Thymus (tissue), 11 donors: ENCODE measurements at regions not wholly inside any gene's neighbourhood (a gene's known extent, or its start where the extent isn't known, plus 50 kb on each side); places are given as distances from the start of the nearest gene placed in this dataset.
"Not testable (repeated sequence)": the region's sequence is repeated elsewhere in the genome, so short reads cannot be mapped to it uniquely, and the experiment has no call there.

Source experiments
- DNase-seq, 9 donors: peaks; one replicate each; pipeline ENCODE4 v3.0.0-alpha.2; 2013; ENCODE audit warnings: low spot score in 9 of 9, low read depth in 6 of 9, missing footprints in 1 of 9
- H3K27ac ChIP-seq, 2 donors: one replicate each; pipeline ENCODE4 v1.5.1; 2013; ENCODE audit warnings: control low read depth in 1 of 2, low read depth in 1 of 2, low read length in 1 of 2, mild to moderate bottlenecking in 1 of 2, moderate library complexity in 1 of 2
- H3K27me3 ChIP-seq, 2 donors: one replicate each; pipeline ENCODE4 v1.5.1; 2013; ENCODE audit warnings: low read length in 1 of 2; ENCODE audit not compliant: control insufficient read depth in 2 of 2, insufficient read depth in 1 of 2
- H3K36me3 ChIP-seq, 2 donors: one replicate each; pipeline ENCODE4 v1.5.1; 2013; ENCODE audit warnings: low read length in 1 of 2, mild to moderate bottlenecking in 1 of 2, moderate library complexity in 1 of 2; ENCODE audit not compliant: control insufficient read depth in 2 of 2, insufficient read depth in 2 of 2
- H3K4me1 ChIP-seq, 2 donors: one replicate each; pipeline ENCODE4 v1.5.1; 2013; ENCODE audit warnings: low read length in 2 of 2; ENCODE audit not compliant: control insufficient read depth in 2 of 2, insufficient read depth in 2 of 2
- H3K4me3 ChIP-seq, 2 donors: one replicate each; pipeline ENCODE4 v1.5.1; 2013; ENCODE audit warnings: low read length in 2 of 2, control low read depth in 1 of 2, mild to moderate bottlenecking in 1 of 2
- H3K9me3 ChIP-seq, 2 donors: one replicate each; pipeline ENCODE4 v1.5.1; 2013; ENCODE audit warnings: low read length in 1 of 2, mild to moderate bottlenecking in 1 of 2; ENCODE audit not compliant: control insufficient read depth in 2 of 2, insufficient read depth in 1 of 2
- WGBS: extraction: QIAGEN DNeasy Blood & Tissue Kit; methylation state at CpG from one replicate; pipeline ENCODE4 v1.1.7; 2013; 5-methylcytosine and 5-hydroxymethylcytosine counted together
- donor health status: healthy.

DNA sequence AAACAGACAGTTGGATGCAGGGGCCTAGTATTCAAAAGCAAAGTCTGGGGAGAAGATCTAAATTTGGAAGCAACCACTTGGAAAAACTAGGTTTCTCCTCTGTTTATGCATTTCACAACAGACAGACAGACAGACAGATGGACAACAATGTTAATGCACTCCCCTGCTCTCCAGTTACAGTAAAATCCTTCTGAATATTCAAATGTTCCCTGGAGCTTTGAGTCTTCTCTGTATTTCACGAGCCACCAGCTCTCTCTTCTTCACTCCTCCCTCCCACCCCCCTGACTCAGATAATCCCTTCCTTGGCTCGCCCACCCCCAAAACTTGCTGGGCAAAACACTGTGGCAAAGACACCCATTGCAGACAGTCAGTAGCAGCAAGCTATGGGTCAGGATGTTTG lies 129.3 kb upstream of the TOP1 start:
- 90% methylated on average over 2 of the region's 2 CpGs for WGBS
- no peak overlapping the region for H3K27ac ChIP-seq
- H3K27me3 ChIP-seq = no peaks in the 10 kb centered on the region
- peaks cover 31 to 37% of the 10 kb centered on the region in 2 donors for H3K4me1 ChIP-seq
- H3K9me3 ChIP-seq = no peaks in the 10 kb centered on the region
- H3K4me3 ChIP-seq = no peak overlapping the region
- no peaks in the 10 kb centered on the region for H3K36me3 ChIP-seq
- DNase-seq = no peak

DNA sequence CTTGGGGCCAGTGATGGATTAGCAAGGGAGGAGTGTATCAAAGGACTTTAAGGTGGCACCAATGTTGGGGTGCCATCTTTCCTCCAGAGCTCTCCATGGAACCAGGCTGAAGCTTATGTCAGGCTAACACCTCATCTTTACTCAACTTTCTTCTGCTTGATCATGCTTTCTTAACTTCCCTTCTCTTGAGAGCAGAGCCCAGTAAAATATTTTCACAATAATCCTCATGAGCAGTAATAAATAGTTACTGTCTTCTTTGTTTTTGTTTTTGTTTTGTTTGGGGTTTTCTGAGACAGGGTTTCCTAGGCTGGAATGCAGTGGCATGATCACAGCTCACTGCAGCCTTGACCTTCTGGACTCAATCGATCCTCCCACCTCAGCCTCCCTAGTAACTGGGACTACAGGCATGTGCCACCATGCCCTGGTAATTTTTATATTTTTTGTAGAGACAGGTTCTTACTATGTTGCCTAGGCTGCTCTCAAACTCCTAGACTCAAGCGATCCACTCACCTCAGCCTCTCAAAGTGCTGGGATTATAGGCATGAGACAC lies 127.9 kb upstream of the TOP1 start:
- WGBS = 98% methylated on average over 2 of the region's 2 CpGs
- H3K9me3 ChIP-seq = peaks cover 0 to 1% of the 10 kb centered on the region in 2 donors
- H3K27ac ChIP-seq = no peak overlapping the region
- H3K27me3 ChIP-seq = no peaks in the 10 kb centered on the region
- DNase-seq = no peak
- no peak overlapping the region for H3K4me3 ChIP-seq
- peaks cover 23 to 29% of the 10 kb centered on the region in 2 donors for H3K4me1 ChIP-seq
- no peaks in the 10 kb centered on the region for H3K36me3 ChIP-seq

- DNase-seq = no peak
- Histone ChIP-seq H3K9me3 (peaks cover 0 to 9% of the 10 kb centered on the region in 2 donors), H3K27me3 (no peaks in the 10 kb centered on the region), H3K27ac (no peak overlapping the region), H3K36me3 (no peaks in the 10 kb centered on the region), H3K4me3 (no peak overlapping the region), H3K4me1 (peaks cover 6 to 10% of the 10 kb centered on the region in 2 donors)
- 94% methylated on average over 1 of the region's 1 CpG for WGBS
These were observed 126.0 kb upstream of the TOP1 start for GRCh38 chr20:40902661-40903060.

DNA sequence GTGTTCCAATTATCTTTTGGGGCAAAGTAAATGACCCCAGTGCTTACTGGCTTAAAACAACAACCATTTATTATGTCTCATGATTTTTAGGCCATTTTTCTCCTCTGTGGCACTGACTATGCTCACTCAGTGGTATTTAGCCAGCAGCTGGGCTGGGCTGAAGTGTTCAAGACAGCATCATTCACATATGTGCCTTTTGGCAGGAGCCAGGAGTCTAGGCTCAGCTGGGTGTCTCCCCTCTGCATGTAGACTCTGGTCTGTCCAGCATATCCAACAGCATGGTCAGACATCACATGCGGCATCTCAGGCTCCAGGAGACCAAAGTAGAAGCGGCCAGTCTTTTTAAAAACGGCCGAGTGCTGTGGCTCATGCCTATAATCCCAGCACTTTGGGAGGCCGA lies 120.3 kb upstream of the TOP1 start:
- Histone ChIP-seq H3K4me3 (no peak overlapping the region), H3K27ac (no peak overlapping the region), H3K9me3 (peaks cover 0 to 24% of the 10 kb centered on the region in 2 donors), H3K4me1 (peaks cover 5 to 17% of the 10 kb centered on the region in 2 donors), H3K27me3 (no peaks in the 10 kb centered on the region), H3K36me3 (no peaks in the 10 kb centered on the region)
- DNase-seq = no peak
- WGBS = 97% methylated on average over 5 of the region's 5 CpGs

- H3K27me3 ChIP-seq, H3K27ac ChIP-seq, DNase-seq, H3K36me3 ChIP-seq, H3K4me3 ChIP-seq: not testable (repeated sequence)
- WGBS = 9% methylated on average over 16 of the region's 16 CpGs
- H3K9me3 ChIP-seq = peaks cover 0 to 24% of the 10 kb centered on the region in 2 donors
- peaks cover 5 to 15% of the 10 kb centered on the region in 2 donors for H3K4me1 ChIP-seq
These were observed 119.1 kb upstream of the TOP1 start for GRCh38 chr20:40909489-40909888.

DNA sequence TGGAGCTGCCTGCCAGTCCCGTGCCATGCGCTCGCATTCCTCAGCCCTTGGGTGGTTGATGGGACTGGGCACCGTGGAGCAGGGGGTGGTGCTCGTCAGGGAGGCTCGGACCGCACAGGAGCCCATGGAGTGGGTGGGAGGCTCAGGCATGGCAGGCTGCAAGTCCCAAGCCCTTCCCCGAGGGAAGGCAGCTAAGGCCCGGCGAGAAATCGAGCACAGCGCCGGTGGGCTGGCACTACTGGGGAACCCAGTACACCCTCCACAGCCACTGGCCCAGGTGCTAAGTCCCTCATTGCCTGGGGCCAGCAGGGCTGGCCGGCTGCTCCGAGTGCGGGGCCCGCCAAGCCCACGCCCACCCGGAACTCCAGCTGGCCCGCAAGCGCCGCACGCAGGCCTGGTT lies 118.2 kb upstream of the TOP1 start:
- peaks cover 0 to 24% of the 10 kb centered on the region in 2 donors for H3K9me3 ChIP-seq
- not testable (repeated sequence) for H3K27me3 ChIP-seq, DNase-seq, H3K4me3 ChIP-seq, H3K4me1 ChIP-seq, H3K36me3 ChIP-seq, H3K27ac ChIP-seq
- WGBS = 98% methylated on average over 23 of the region's 23 CpGs

GRCh38 chr20:40911152-40911551 lies 117.5 kb upstream of the TOP1 start:
- not testable (repeated sequence) for H3K27me3 ChIP-seq, DNase-seq, H3K4me1 ChIP-seq, H3K36me3 ChIP-seq, H3K27ac ChIP-seq, H3K4me3 ChIP-seq
- peaks cover 0 to 18% of the 10 kb centered on the region in 2 donors for H3K9me3 ChIP-seq
- 97% methylated on average over 27 of the region's 27 CpGs for WGBS

DNA sequence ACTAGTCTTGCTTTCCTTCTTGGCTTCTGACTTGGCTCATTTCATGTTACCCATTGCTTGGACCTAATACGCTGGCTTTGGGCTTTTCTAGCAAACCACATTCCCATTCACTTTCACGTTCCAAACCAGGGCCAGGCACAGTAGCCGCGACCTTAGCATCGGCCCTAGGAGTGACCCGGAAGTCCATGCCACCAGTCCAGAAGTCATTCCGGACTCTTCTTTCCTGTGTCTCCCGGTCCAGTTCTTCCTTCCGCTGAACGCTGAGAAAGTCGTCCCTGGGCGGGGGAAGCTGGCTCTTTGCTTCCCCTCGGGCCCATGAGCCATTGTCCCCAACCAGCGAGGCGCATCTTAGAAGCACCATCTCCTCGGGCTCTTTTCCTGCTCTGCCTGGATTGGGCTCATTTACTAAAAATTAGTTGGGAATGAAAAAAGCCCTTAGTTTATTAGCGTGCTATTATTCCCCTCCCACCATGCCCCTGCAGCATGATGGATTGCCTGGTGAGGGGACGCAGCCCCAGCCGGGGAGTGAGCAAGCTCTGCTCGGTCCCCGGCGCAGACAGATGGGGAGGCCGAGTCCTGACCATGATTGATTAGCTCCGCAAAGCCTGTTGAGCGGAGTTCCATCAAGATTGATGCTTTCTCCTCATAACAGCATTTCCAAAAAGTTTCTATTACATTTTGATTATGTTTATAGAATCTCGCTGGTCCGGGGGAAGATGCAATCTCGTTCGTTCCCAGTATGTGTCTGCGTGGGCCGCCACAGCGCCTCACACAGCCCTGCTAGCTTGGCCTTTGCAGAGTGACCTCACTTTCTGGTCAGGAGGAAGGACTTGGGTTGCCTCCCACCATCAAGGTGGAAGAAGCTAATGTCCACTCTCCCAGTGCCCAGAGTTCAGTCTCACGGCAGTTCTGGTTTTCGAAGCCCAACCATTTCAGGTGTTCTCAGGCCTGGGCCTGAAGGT lies 115.1 kb upstream of the TOP1 start:
- WGBS = 96% methylated on average over 34 of the region's 34 CpGs
- no peak overlapping the region for H3K4me3 ChIP-seq
- no peak for DNase-seq
- H3K4me1 ChIP-seq = peaks cover 5 to 9% of the 10 kb centered on the region in 2 donors
- H3K9me3 ChIP-seq = peaks cover 0 to 14% of the 10 kb centered on the region in 2 donors
- no peak overlapping the region for H3K27ac ChIP-seq
- no peaks in the 10 kb centered on the region for H3K36me3 ChIP-seq
- H3K27me3 ChIP-seq = no peaks in the 10 kb centered on the region

GRCh38 chr20:40915756-40916155 lies 112.9 kb upstream of the TOP1 start:
- 97% methylated on average over 3 of the region's 3 CpGs for WGBS
- Histone ChIP-seq H3K36me3 (no peaks in the 10 kb centered on the region), H3K4me3 (no peak overlapping the region), H3K27ac (no peak overlapping the region), H3K27me3 (no peaks in the 10 kb centered on the region), H3K9me3 (peaks cover 0 to 8% of the 10 kb centered on the region in 2 donors), H3K4me1 (no peaks in the 10 kb centered on the region)
- DNase-seq = no peak
